ENCODE measurements at regions not wholly inside any gene's neighbourhood (a gene's known extent, or its start where the extent isn't known, plus 50 kb on each side); places are given as distances from the start of the nearest gene placed in this dataset.

- no peaks in the 10 kb centered on the region for H3K36me3 ChIP-seq (ENCODE audit: control insufficient read depth in 2 of 2, extremely low read depth in 1 of 2, insufficient read depth in 2 of 2, low read length in 2 of 2)
- CTCF ChIA-PET: no interaction called here
- no peak overlapping the region for H3K27ac ChIP-seq (ENCODE audit: insufficient read depth, low read depth, low read length)
- DNase-seq (ENCODE audit: low read depth, low spot score) (no peak), FAIRE-seq (no peak)
- H3K9ac ChIP-seq (replicated peaks; ENCODE audit: extremely low read depth, insufficient read depth, low read length): no peak overlapping the region
- intact Hi-C loops (cut with micrococcal nuclease) (no loop called here), dilution Hi-C loops (cut with MboI; ENCODE audit: extremely low pct_ligation_motif_present, low sequenced_read_pairs) (no loop called here)
- H3K9me3 ChIP-seq (replicated peaks; ENCODE audit: control insufficient read depth, insufficient read depth, low read length): no peaks in the 10 kb centered on the region
- H3K27me3 ChIP-seq (ENCODE audit: control insufficient read depth in 2 of 2, insufficient read depth in 2 of 2, low read length in 2 of 2): no peaks in the 10 kb centered on the region
- no peak overlapping the region for H2AFZ ChIP-seq (ENCODE audit: low read depth, low read length)
- no peaks in the 10 kb centered on the region for H3K79me2 ChIP-seq (ENCODE audit: control insufficient read depth, insufficient read depth, low read length)
- H3K4me1 ChIP-seq (ENCODE audit: control insufficient read depth, extremely low read depth, insufficient read depth, low read length): no peaks in the 10 kb centered on the region
- no peak overlapping the region for H3K4me3 ChIP-seq (replicated peaks in 1 of 3; ENCODE audit: insufficient read depth in 1 of 3, low read depth in 1 of 3, low read length in 3 of 3)
- POLR2A ChIA-PET: no interaction called here
- H4K20me1 ChIP-seq (replicated peaks; ENCODE audit: control insufficient read depth, extremely low read depth, insufficient read depth, low read length): no peaks in the 10 kb centered on the region
- no TSS peak for BruUV-seq (replicated peaks)
- no peak for TF ChIP-seq FOS (IDR thresholded peaks at IDR 0.05; ENCODE audit: borderline replicate concordance, insufficient read depth, low read length)
- no peak for TF ChIP-seq MAX (IDR thresholded peaks at IDR 0.05; ENCODE audit: insufficient read depth, insufficient read length)
- no peak for TF ChIP-seq MYC (IDR thresholded peaks at IDR 0.05; ENCODE audit: low read depth, low read length)
- no peak for TF ChIP-seq EZH2 (IDR thresholded peaks at IDR 0.05; ENCODE audit: borderline replicate concordance, low read depth, low read length, severe bottlenecking)
- H3K4me2 ChIP-seq (ENCODE audit: insufficient read depth, low read length): no peak overlapping the region
- no peaks in the 10 kb centered on the region for H3K9me1 ChIP-seq (replicated peaks; ENCODE audit: control insufficient read depth, extremely low read depth, insufficient read depth, low read length)
Observed at GRCh38 chr18:40469316-40469715, 1485.7 kb upstream of the PIK3C3 start.

- TF ChIP-seq EZH2 (IDR thresholded peaks at IDR 0.05; ENCODE audit: borderline replicate concordance, low read depth, low read length, severe bottlenecking) (no peak), MYC (IDR thresholded peaks at IDR 0.05; ENCODE audit: low read depth, low read length) (no peak), CTCF (IDR thresholded peaks at IDR 0.05; ENCODE audit: extremely low read depth in 1 of 2, insufficient read depth in 1 of 2, low read depth in 1 of 2, low read length in 2 of 2) (no peak), POLR2A (IDR thresholded peaks at IDR 0.05; ENCODE audit: low read depth, low read length) (no peak), POLR2AphosphoS5 (IDR thresholded peaks at IDR 0.05; ENCODE audit: insufficient read depth, low read depth, low read length) (no peak), FOS (IDR thresholded peaks at IDR 0.05; ENCODE audit: borderline replicate concordance, insufficient read depth, low read length) (no peak), MAX (IDR thresholded peaks at IDR 0.05; ENCODE audit: insufficient read depth, insufficient read length) (no peak), GATA2 (IDR thresholded peaks at IDR 0.05; ENCODE audit: insufficient read depth, insufficient read length, low read depth, low read length) (no peak), JUN (IDR thresholded peaks at IDR 0.05; ENCODE audit: borderline replicate concordance, insufficient read depth, insufficient read length, low read depth) (no peak)
- Histone ChIP-seq H4K20me1 (replicated peaks; ENCODE audit: control insufficient read depth, extremely low read depth, insufficient read depth, low read length) (no peaks in the 10 kb centered on the region), H3K9ac (replicated peaks; ENCODE audit: extremely low read depth, insufficient read depth, low read length) (no peak overlapping the region), H3K27ac (ENCODE audit: insufficient read depth, low read depth, low read length) (no peak overlapping the region), H3K27me3 (ENCODE audit: control insufficient read depth in 2 of 2, insufficient read depth in 2 of 2, low read length in 2 of 2) (no peaks in the 10 kb centered on the region), H3K4me3 (replicated peaks in 1 of 3; ENCODE audit: insufficient read depth in 1 of 3, low read depth in 1 of 3, low read length in 3 of 3) (no peak overlapping the region), H3K9me3 (replicated peaks; ENCODE audit: control insufficient read depth, insufficient read depth, low read length) (no peaks in the 10 kb centered on the region), H2AFZ (ENCODE audit: low read depth, low read length) (no peak overlapping the region), H3K9me1 (replicated peaks; ENCODE audit: control insufficient read depth, extremely low read depth, insufficient read depth, low read length) (no peaks in the 10 kb centered on the region), H3K36me3 (ENCODE audit: control insufficient read depth in 2 of 2, extremely low read depth in 1 of 2, insufficient read depth in 2 of 2, low read length in 2 of 2) (no peaks in the 10 kb centered on the region), H3K4me2 (ENCODE audit: insufficient read depth, low read length) (no peak overlapping the region), H3K79me2 (ENCODE audit: control insufficient read depth, insufficient read depth, low read length) (no peaks in the 10 kb centered on the region), H3K4me1 (ENCODE audit: control insufficient read depth, extremely low read depth, insufficient read depth, low read length) (no peaks in the 10 kb centered on the region)
- intact Hi-C loops (cut with micrococcal nuclease) (no loop called here), dilution Hi-C loops (cut with MboI; ENCODE audit: extremely low pct_ligation_motif_present, low sequenced_read_pairs) (no loop called here)
- BruUV-seq (replicated peaks): no TSS peak
- FAIRE-seq: no peak
- no peak for DNase-seq (ENCODE audit: low read depth, low spot score)
- POLR2A ChIA-PET: no interaction called here
- CTCF ChIA-PET: no interaction called here
Observed at GRCh38 chr18:40464032-40464431, 1491.0 kb upstream of the PIK3C3 start.

Data from endothelial cell of umbilical vein (primary cell).